GM12892 (cell line): ENCODE measurements at regions not wholly inside any gene's neighbourhood (a gene's known extent, or its start where the extent isn't known, plus 50 kb on each side); places are given as distances from the start of the nearest gene placed in this dataset.

Experiments used
- POLR2A ChIP-seq: IDR thresholded peaks from 2 replicates; pipeline ENCODE4 v1.6.1; 2011; ENCODE audit warnings: low read depth, low read length, control low read depth
- POLR2AphosphoS5 ChIP-seq: IDR thresholded peaks from 2 replicates; pipeline ENCODE4 v1.6.1; 2011; ENCODE audit warnings: low read depth, low read length, control low read depth
- TAF1 ChIP-seq: IDR thresholded peaks from 2 replicates; pipeline ENCODE4 v1.6.1; 2011; ENCODE audit warnings: low read depth, mild to moderate bottlenecking, control low read depth, low read length, borderline replicate concordance

DNA sequence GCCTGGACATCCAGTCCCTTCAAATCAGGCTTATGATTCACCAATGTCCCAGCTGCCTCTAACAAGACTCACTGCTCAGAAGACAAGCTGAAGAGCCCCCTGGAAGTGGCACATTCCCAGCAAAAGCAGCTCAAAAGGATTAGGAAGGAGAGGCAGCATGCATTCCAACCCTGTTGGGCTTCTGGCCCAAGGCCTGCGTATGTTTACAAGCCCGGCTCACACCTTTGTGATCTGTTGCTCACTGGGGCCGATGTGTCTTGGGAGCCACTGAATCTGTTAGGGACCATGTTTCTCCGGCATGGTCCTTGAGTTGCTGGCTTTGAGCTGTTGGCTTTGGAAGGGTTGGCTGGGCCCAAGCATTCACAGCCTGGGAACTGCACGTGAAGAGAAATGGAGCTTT lies 81.2 kb upstream of the C1orf174 start:
- TF ChIP-seq POLR2A (no peak), POLR2AphosphoS5 (no peak), TAF1 (no peak)
